BJ (cell line): ENCODE measurements at regions not wholly inside any gene's neighbourhood (a gene's known extent, or its start where the extent isn't known, plus 50 kb on each side); places are given as distances from the start of the nearest gene placed in this dataset.
"Not testable (repeated sequence)": the region's sequence is repeated elsewhere in the genome, so short reads cannot be mapped to it uniquely, and the experiment has no call there.

ENCODE experiments used
- CTCF ChIA-PET: fragments of 350-600 bp; formaldehyde crosslinking; extraction: SDS; loops from one replicate; lab custom pipeline; 2021; ENCODE audit warnings: antibody characterized with exemption, inconsistent platforms; lab: Yijun Ruan, JAX
- POLR2A ChIA-PET: fragments of 300-600 bp; sonication (Branson Sonifier 250); formaldehyde crosslinking; extraction: SDS; loops from one replicate; lab custom pipeline; 2021; ENCODE audit warnings: antibody characterized with exemption; lab: Charles Lee
- DNase-seq: peaks from one replicate; pipeline ENCODE4 v3.0.0-alpha.2; 2011; ENCODE audit warnings: low read depth
- H3K27me3 ChIP-seq: 2 replicates; pipeline ENCODE4 v1.6.0; 2011; ENCODE audit warnings: low read length; ENCODE audit not compliant: control insufficient read depth, insufficient read depth
- H3K36me3 ChIP-seq: 2 replicates; pipeline ENCODE4 v1.5.1; 2011; ENCODE audit warnings: low read length; ENCODE audit not compliant: control insufficient read depth, insufficient read depth
- H3K4me3 ChIP-seq: 2 replicates; pipeline ENCODE4 v1.5.1; 2011; ENCODE audit warnings: low read depth, mild to moderate bottlenecking, control low read depth, low read length
- CTCF ChIP-seq: IDR thresholded peaks from 2 replicates; pipeline ENCODE4 v1.5.1; 2011; ENCODE audit warnings: low read depth, mild to moderate bottlenecking, control low read depth, inconsistent platforms, low read length, moderate library complexity; ENCODE audit not compliant: insufficient read depth

GRCh38 chr9:87383344-87384150 is 114.1 kb upstream of the DAPK1 start:
- no peak for TF ChIP-seq CTCF
- no peak for DNase-seq
- Histone ChIP-seq H3K4me3 (no peak overlapping the region), H3K36me3 (no peaks in the 10 kb centered on the region), H3K27me3 (no peaks in the 10 kb centered on the region)
- ChIA-PET POLR2A (no interaction called here), CTCF (interaction anchor here (1.2 kb wide), 1 partner anchor 274 kb away, joined by 3 read pairs; no protein-coding TSS in a partner anchor)

GRCh38 chr9:87386490-87387025 is 111.1 kb upstream of the DAPK1 start:
- ChIA-PET CTCF (no interaction called here), POLR2A (interaction anchor here (0.6 kb wide), 1 partner anchor 77 kb away, joined by 7 read pairs; no protein-coding TSS in a partner anchor)
- Histone ChIP-seq H3K36me3 (no peaks in the 10 kb centered on the region), H3K4me3 (no peak overlapping the region), H3K27me3 (no peaks in the 10 kb centered on the region)
- DNase-seq, result no peak
- no peak for TF ChIP-seq CTCF

- no peaks in the 10 kb centered on the region for H3K36me3 ChIP-seq
- POLR2A ChIA-PET, result interaction anchor here (0.6 kb wide), 1 partner anchor 76 kb away, joined by 7 read pairs; no protein-coding TSS in a partner anchor
- no peak for DNase-seq
- no peak for TF ChIP-seq CTCF
- CTCF ChIA-PET, result no interaction called here
- no peak overlapping the region for H3K4me3 ChIP-seq
- no peaks in the 10 kb centered on the region for H3K27me3 ChIP-seq
Measured at GRCh38 chr9:87387351-87388011, 110.2 kb upstream of the DAPK1 start.

- DNase-seq, H3K4me3 ChIP-seq, POLR2A ChIA-PET, CTCF ChIA-PET, H3K27me3 ChIP-seq, H3K36me3 ChIP-seq: not testable (repeated sequence)
Measured at GRCh38 chr9:87388708-87389107, 109.0 kb upstream of the DAPK1 start.

- Histone ChIP-seq H3K4me3 (no peak overlapping the region), H3K36me3 (no peaks in the 10 kb centered on the region), H3K27me3 (no peaks in the 10 kb centered on the region)
- no peak for TF ChIP-seq CTCF
- POLR2A ChIA-PET, result no interaction called here
- DNase-seq, result no peak
- CTCF ChIA-PET, result no interaction called here
Measured at GRCh38 chr9:87389936-87390335, 107.7 kb upstream of the DAPK1 start.
